Peyer's patch (tissue), 4 donors: ENCODE measurements at regions not wholly inside any gene's neighbourhood (a gene's known extent, or its start where the extent isn't known, plus 50 kb on each side); places are given as distances from the start of the nearest gene placed in this dataset.

ENCODE experiments used
- DNase-seq, 3 donors: peaks; one replicate each; pipeline ENCODE4 v3.0.0-alpha.2; 2017 to 2019
- H3K27ac ChIP-seq, 4 donors: fragments of 200-600 bp; sonication (generic); one replicate each; pipeline ENCODE4 v1.5.1; 2016 to 2019
- H3K27me3 ChIP-seq, 2 donors: fragments of 200-600 bp; sonication (generic); one replicate each; pipeline ENCODE4 v1.5.1; 2019
- H3K36me3 ChIP-seq, 3 donors: fragments of 200-600 bp; sonication (generic); one replicate each; pipeline ENCODE4 v1.5.1; 2016 to 2019
- H3K4me1 ChIP-seq, 4 donors: fragments of 200-600 bp; sonication (generic); one replicate each; pipeline ENCODE4 v1.5.1; 2016 to 2019
- H3K4me3 ChIP-seq, 4 donors: fragments of 200-600 bp; sonication (generic); 1 replicate in 3 of 4; 2 replicates in 1 of 4; pipeline ENCODE4 v1.5.1; 2016 to 2019; ENCODE audit warnings: mild to moderate bottlenecking in 1 of 4
- H3K9me3 ChIP-seq, 4 donors: fragments of 200-600 bp; sonication (generic); one replicate each; pipeline ENCODE4 v1.5.1; 2016 to 2019; ENCODE audit warnings: mild to moderate bottlenecking in 1 of 4
- POLR2A ChIP-seq, 2 donors: fragments of 450-650 bp; IDR thresholded peaks; one replicate each; pipeline ENCODE4 v1.5.1; 2017; ENCODE audit warnings: antibody characterized with exemption in 2 of 2, mild to moderate bottlenecking in 2 of 2, moderate library complexity in 2 of 2
- TF ChIP-seq, protein P1 (sequence below), 6 experiments: fragments of 450-650 bp in 4 of 6; fragments of 200-600 bp in 2 of 6; sonication (generic) in 1 of 6; IDR thresholded peaks; one replicate each; pipeline ENCODE4 v1.5.1; 2017 to 2019; ENCODE audit warnings: antibody characterized with exemption in 6 of 6, mild to moderate bottlenecking in 3 of 6, moderate library complexity in 1 of 6

- TF ChIP-seq, protein P1, sequence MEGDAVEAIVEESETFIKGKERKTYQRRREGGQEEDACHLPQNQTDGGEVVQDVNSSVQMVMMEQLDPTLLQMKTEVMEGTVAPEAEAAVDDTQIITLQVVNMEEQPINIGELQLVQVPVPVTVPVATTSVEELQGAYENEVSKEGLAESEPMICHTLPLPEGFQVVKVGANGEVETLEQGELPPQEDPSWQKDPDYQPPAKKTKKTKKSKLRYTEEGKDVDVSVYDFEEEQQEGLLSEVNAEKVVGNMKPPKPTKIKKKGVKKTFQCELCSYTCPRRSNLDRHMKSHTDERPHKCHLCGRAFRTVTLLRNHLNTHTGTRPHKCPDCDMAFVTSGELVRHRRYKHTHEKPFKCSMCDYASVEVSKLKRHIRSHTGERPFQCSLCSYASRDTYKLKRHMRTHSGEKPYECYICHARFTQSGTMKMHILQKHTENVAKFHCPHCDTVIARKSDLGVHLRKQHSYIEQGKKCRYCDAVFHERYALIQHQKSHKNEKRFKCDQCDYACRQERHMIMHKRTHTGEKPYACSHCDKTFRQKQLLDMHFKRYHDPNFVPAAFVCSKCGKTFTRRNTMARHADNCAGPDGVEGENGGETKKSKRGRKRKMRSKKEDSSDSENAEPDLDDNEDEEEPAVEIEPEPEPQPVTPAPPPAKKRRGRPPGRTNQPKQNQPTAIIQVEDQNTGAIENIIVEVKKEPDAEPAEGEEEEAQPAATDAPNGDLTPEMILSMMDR (IDR thresholded peaks at IDR 0.05), result no peak
- no peak overlapping the region for H3K27ac ChIP-seq
Measured at GRCh38 chr15:47383801-47384200, 333.5 kb upstream of the SEMA6D start.

DNA sequence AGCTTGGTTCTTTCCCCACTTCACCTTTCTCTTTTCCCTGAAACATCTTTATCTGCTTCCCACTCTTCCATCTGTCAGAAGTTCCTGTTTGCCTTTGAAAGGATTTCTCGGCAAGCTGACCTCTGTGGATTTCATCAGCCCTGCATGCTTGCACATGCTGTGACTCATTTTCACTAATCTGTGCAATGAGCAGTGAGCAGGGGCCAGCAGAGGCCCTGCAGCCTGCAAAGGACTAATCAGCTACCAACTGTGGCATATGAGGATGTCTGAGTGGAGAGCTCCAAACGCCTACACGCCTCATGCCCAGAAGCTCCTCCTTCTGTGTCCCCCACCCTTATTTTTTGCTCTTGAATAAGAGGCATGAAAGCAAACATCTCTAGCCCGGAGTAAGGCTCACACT lies 333.0 kb upstream of the SEMA6D start:
- Histone ChIP-seq H3K36me3 (no peaks in the 10 kb centered on the region), H3K9me3 (no peaks in the 10 kb centered on the region), H3K4me3 (no peak overlapping the region), H3K27ac (no peak overlapping the region), H3K4me1 (no peaks in the 10 kb centered on the region), H3K27me3 (no peaks in the 10 kb centered on the region)
- TF ChIP-seq, protein P1 (IDR thresholded peaks at IDR 0.05), result no peak
- TF ChIP-seq POLR2A (IDR thresholded peaks at IDR 0.05), result no peak
- no peak for DNase-seq

More at GRCh38 chr15:47383801-47384200, 333.5 kb upstream of the SEMA6D start:
- Histone ChIP-seq H3K27me3 (no peaks in the 10 kb centered on the region), H3K4me1 (no peaks in the 10 kb centered on the region), H3K36me3 (no peaks in the 10 kb centered on the region), H3K9me3 (no peaks in the 10 kb centered on the region), H3K4me3 (no peak overlapping the region)
- no peak for DNase-seq

- no peaks in the 10 kb centered on the region for H3K36me3 ChIP-seq
- no peaks in the 10 kb centered on the region for H3K9me3 ChIP-seq
- TF ChIP-seq POLR2A (IDR thresholded peaks at IDR 0.05), result no peak
- TF ChIP-seq, protein P1 (IDR thresholded peaks at IDR 0.05), result no peak
- no peaks in the 10 kb centered on the region for H3K4me1 ChIP-seq
- no peaks in the 10 kb centered on the region for H3K27me3 ChIP-seq
- DNase-seq, result no peak
- H3K27ac ChIP-seq, result no peak overlapping the region
- no peak overlapping the region for H3K4me3 ChIP-seq
Measured at GRCh38 chr15:47384776-47385175, 332.5 kb upstream of the SEMA6D start.

DNA sequence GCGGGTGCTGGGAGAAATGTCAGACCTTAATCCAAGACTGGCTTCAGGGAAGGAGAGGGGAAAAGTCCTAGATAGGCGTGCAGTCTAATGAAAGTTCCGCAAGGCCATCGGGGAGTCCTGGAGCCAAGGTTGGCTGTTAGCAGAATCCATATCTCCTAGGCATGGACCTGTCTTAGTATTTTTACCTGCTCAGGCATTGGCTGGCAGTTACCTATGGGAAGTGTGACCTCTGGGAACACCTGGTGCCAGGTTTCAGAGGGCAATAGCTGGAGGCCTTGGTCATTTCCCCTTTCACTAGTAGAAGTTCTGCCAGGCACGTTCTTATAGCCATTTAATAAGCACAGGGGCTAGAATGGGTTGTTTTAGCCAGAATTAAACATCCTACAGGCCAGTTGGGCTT lies 330.8 kb upstream of the SEMA6D start:
- Histone ChIP-seq H3K9me3 (no peaks in the 10 kb centered on the region), H3K4me1 (no peaks in the 10 kb centered on the region), H3K4me3 (no peak overlapping the region), H3K27ac (no peak overlapping the region), H3K27me3 (no peaks in the 10 kb centered on the region), H3K36me3 (no peaks in the 10 kb centered on the region)
- no peak for TF ChIP-seq POLR2A (IDR thresholded peaks at IDR 0.05)
- TF ChIP-seq, protein P1 (IDR thresholded peaks at IDR 0.05), result no peak
- no peak for DNase-seq

GRCh38 chr15:47388299-47388698 lies 329.0 kb upstream of the SEMA6D start:
- no peak for DNase-seq
- Histone ChIP-seq H3K4me1 (no peaks in the 10 kb centered on the region), H3K4me3 (no peak overlapping the region), H3K9me3 (no peaks in the 10 kb centered on the region), H3K36me3 (no peaks in the 10 kb centered on the region), H3K27me3 (no peaks in the 10 kb centered on the region), H3K27ac (no peak overlapping the region)
- TF ChIP-seq, protein P1 (IDR thresholded peaks at IDR 0.05), result no peak
- TF ChIP-seq POLR2A (IDR thresholded peaks at IDR 0.05), result no peak

- Histone ChIP-seq H3K27me3 (no peaks in the 10 kb centered on the region), H3K27ac (no peak overlapping the region), H3K4me3 (no peak overlapping the region), H3K36me3 (no peaks in the 10 kb centered on the region), H3K4me1 (no peaks in the 10 kb centered on the region), H3K9me3 (no peaks in the 10 kb centered on the region)
- no peak for DNase-seq
- no peak for TF ChIP-seq POLR2A (IDR thresholded peaks at IDR 0.05)
- TF ChIP-seq, protein P1 (IDR thresholded peaks at IDR 0.05), result no peak
Measured at GRCh38 chr15:47390208-47390765, 327.0 kb upstream of the SEMA6D start.
